ENCODE measurements at regions not wholly inside any gene's neighbourhood (a gene's known extent, or its start where the extent isn't known, plus 50 kb on each side); places are given as distances from the start of the nearest gene placed in this dataset.

DNA sequence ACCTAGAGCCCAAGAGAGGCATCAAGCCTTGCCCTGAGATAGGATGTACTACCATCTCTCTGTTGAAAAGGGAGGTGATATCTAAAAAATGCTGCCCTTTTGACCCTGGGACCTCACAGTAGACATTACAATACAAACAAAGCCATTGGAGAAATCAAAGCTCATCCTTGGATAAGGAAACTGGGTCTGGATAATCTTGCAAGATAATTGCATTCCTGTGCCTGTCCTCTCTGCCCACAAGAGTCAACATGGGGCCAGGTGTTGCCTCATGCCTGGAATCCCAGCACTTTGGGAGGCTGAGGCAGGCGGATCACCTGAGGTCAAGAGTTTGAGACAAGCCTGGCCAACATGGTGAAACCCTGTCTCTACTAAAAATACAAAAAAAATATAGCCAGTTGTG is 57.3 kb upstream of the DLG1 start:
- Histone ChIP-seq H4K20me1 (ENCODE audit: control insufficient read depth, insufficient read depth) (no peaks in the 10 kb centered on the region), H3K9me3 (replicated peaks; ENCODE audit: control insufficient read depth, insufficient read depth, low read length) (peaks cover 2% of the 10 kb centered on the region; the same call in 2 of the 3 replicates), H3K4me3 (no peak overlapping the region), H3K4me2 (ENCODE audit: control insufficient read depth, insufficient read depth) (no peak overlapping the region), H3K4me1 (ENCODE audit: control insufficient read depth, insufficient read depth, low read length) (peaks cover 15% of the 10 kb centered on the region), H3K9ac (ENCODE audit: control insufficient read depth, insufficient read depth, low read length) (no peak overlapping the region), H3K79me2 (ENCODE audit: control insufficient read depth, insufficient read depth, low read length) (no peaks in the 10 kb centered on the region), H3K36me3 (ENCODE audit: control insufficient read depth in 2 of 2, insufficient read depth in 2 of 2, low read length in 1 of 2) (no peaks in the 10 kb centered on the region), H2AFZ (ENCODE audit: control insufficient read depth, low read depth, low read length) (no peak overlapping the region), H3K27ac (ENCODE audit: control insufficient read depth, insufficient read depth) (no peak overlapping the region), H3K27me3 (replicated peaks in 1 of 2; ENCODE audit: control insufficient read depth in 2 of 2, insufficient read depth in 2 of 2, low read length in 1 of 2) (no peaks in the 10 kb centered on the region; a peak in 1 of 4 replicates)
- intact Hi-C loops (cut with micrococcal nuclease; ENCODE audit: unreplicated experiment) (no loop called here), in situ Hi-C loops (cut with MboI) (no loop called here)
- no peak for DNase-seq (ENCODE audit: low read depth, low spot score)
- ATAC-seq: no peak
- CTCF ChIA-PET: interaction anchor here (1.1 to 1.4 kb wide), 3 partner anchors 16 to 98 kb away, joined by 3 to 4 read pairs (median 3); no protein-coding TSS in a partner anchor
- WGBS (ENCODE audit: insufficient coverage, insufficient replicate concordance, low lambda C conversion rate, missing lambda C conversion rate): 86% methylated on average over 1 of the region's 1 CpG
- POLR2A ChIA-PET: no interaction called here
- TF ChIP-seq ZBTB40 (IDR thresholded peaks at IDR 0.05; ENCODE audit: borderline replicate concordance): no peak
- TF ChIP-seq SPI1 (IDR thresholded peaks at IDR 0.05; ENCODE audit: borderline replicate concordance, insufficient read depth, low read depth, low read length): no peak
- TF ChIP-seq CTCF (IDR thresholded peaks at IDR 0.05 in 2 of 3, conservative IDR thresholded peaks at IDR 0.05 in 1 of 3; ENCODE audit: control insufficient read depth in 2 of 3, extremely low read depth in 1 of 3, insufficient read depth in 1 of 3, low read depth in 3 of 3, low read length in 3 of 3): no peak
- no peak for TF ChIP-seq TAF1 (IDR thresholded peaks at IDR 0.05; ENCODE audit: borderline replicate concordance, low read depth, low read length)
- TF ChIP-seq, protein P1, sequence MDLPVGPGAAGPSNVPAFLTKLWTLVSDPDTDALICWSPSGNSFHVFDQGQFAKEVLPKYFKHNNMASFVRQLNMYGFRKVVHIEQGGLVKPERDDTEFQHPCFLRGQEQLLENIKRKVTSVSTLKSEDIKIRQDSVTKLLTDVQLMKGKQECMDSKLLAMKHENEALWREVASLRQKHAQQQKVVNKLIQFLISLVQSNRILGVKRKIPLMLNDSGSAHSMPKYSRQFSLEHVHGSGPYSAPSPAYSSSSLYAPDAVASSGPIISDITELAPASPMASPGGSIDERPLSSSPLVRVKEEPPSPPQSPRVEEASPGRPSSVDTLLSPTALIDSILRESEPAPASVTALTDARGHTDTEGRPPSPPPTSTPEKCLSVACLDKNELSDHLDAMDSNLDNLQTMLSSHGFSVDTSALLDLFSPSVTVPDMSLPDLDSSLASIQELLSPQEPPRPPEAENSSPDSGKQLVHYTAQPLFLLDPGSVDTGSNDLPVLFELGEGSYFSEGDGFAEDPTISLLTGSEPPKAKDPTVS (IDR thresholded peaks at IDR 0.05; ENCODE audit: low read depth, low read length): no peak
- no peak for TF ChIP-seq ZNF274 (IDR thresholded peaks at IDR 0.05; ENCODE audit: insufficient read depth, insufficient read length)
- no TSS peak for BruUV-seq (replicated peaks)
- RAD21 ChIA-PET (ENCODE audit: unreplicated experiment): no interaction called here
- SMC1A ChIA-PET (ENCODE audit: uncharacterized antibody, unreplicated experiment): no interaction called here
- FAIRE-seq: no peak

Measured in GM12878 (cell line).